ENCODE measurements at regions not wholly inside any gene's neighbourhood (a gene's known extent, or its start where the extent isn't known, plus 50 kb on each side); places are given as distances from the start of the nearest gene placed in this dataset.

GRCh38 chr18:2082676-2083075 is 488.6 kb downstream of the METTL4 start:
- Histone ChIP-seq H3K4me1 (no peaks in the 10 kb centered on the region), H3K4me3 (no peak overlapping the region), H3K27me3 (no peaks in the 10 kb centered on the region), H3K27ac (no peak overlapping the region), H3K9me3 (no peaks in the 10 kb centered on the region), H3K36me3 (no peaks in the 10 kb centered on the region)
- DNase-seq (ENCODE audit: low spot score) = no peak
- TF ChIP-seq CTCF (IDR thresholded peaks at IDR 0.05) = no peak

DNA sequence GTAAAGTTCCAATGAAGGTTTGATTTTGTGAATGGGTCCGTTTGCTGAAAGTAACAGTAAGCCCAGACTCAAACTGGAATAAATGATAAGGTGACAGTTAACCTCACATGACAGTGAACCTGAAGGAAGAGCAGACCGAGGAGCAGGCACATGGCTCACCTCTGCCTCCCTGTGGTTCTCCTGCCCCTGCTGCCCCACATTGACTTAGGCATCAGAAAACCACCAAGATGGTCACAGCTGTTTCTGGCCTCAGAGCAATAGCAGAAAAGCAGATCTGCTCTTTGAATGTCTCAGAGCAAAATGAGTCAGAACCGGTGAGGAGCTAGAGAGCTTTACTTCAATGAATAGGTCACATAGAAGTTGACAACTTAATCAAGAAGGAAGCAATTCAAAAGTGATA is 487.6 kb downstream of the METTL4 start:
- no peak for TF ChIP-seq CTCF (IDR thresholded peaks at IDR 0.05)
- Histone ChIP-seq H3K4me3 (no peak overlapping the region), H3K27ac (no peak overlapping the region), H3K36me3 (no peaks in the 10 kb centered on the region), H3K9me3 (no peaks in the 10 kb centered on the region), H3K4me1 (no peaks in the 10 kb centered on the region), H3K27me3 (no peaks in the 10 kb centered on the region)
- DNase-seq (ENCODE audit: low spot score) = no peak

GRCh38 chr18:2086439-2086838 is 484.9 kb downstream of the METTL4 start:
- no peak for DNase-seq (ENCODE audit: low spot score)
- no peak for TF ChIP-seq CTCF (IDR thresholded peaks at IDR 0.05)
- Histone ChIP-seq H3K27ac (no peak overlapping the region), H3K4me1 (no peaks in the 10 kb centered on the region), H3K36me3 (no peaks in the 10 kb centered on the region), H3K27me3 (no peaks in the 10 kb centered on the region), H3K4me3 (no peak overlapping the region), H3K9me3 (no peaks in the 10 kb centered on the region)

- TF ChIP-seq CTCF (IDR thresholded peaks at IDR 0.05) = no peak
- Histone ChIP-seq H3K4me3 (no peak overlapping the region), H3K4me1 (no peaks in the 10 kb centered on the region), H3K27me3 (no peaks in the 10 kb centered on the region), H3K9me3 (no peaks in the 10 kb centered on the region), H3K27ac (peak overlapping the region in 1 of 2 donors; percentile 46), H3K36me3 (no peaks in the 10 kb centered on the region)
- peak; percentile 77 for DNase-seq (ENCODE audit: low spot score)
Observed at GRCh38 chr18:2087877-2088673, 483.2 kb downstream of the METTL4 start.

- DNase-seq (ENCODE audit: low spot score) = no peak
- H3K27me3 ChIP-seq = no peaks in the 10 kb centered on the region
- H3K27ac ChIP-seq = no peak overlapping the region
- no peak overlapping the region for H3K4me3 ChIP-seq
- no peaks in the 10 kb centered on the region for H3K4me1 ChIP-seq
- no peaks in the 10 kb centered on the region for H3K36me3 ChIP-seq
- H3K9me3 ChIP-seq = no peaks in the 10 kb centered on the region
- TF ChIP-seq CTCF (IDR thresholded peaks at IDR 0.05) = no peak
Observed at GRCh38 chr18:2089396-2089795, 481.9 kb downstream of the METTL4 start.

GRCh38 chr18:2091937-2092336 is 479.4 kb downstream of the METTL4 start:
- Histone ChIP-seq H3K27me3 (no peaks in the 10 kb centered on the region), H3K4me1 (no peaks in the 10 kb centered on the region), H3K9me3 (no peaks in the 10 kb centered on the region), H3K4me3 (no peak overlapping the region), H3K36me3 (no peaks in the 10 kb centered on the region), H3K27ac (no peak overlapping the region)
- TF ChIP-seq CTCF (IDR thresholded peaks at IDR 0.05) = no peak
- DNase-seq (ENCODE audit: low spot score) = no peak
